Liver (tissue), 3 donors: ENCODE measurements at regions not wholly inside any gene's neighbourhood (a gene's known extent, or its start where the extent isn't known, plus 50 kb on each side); places are given as distances from the start of the nearest gene placed in this dataset.

Source experiments
- ATF3 ChIP-seq: IDR thresholded peaks from 2 replicates; pipeline ENCODE4 v1.6.1; 2016; ENCODE audit warnings: antibody characterized with exemption
- CTCF ChIP-seq: fragments of 150-350 bp; IDR thresholded peaks from 2 replicates; pipeline ENCODE4 v1.5.1; 2017; ENCODE audit warnings: improper control_type of control experiment, low read depth, low read length; ENCODE audit not compliant: missing input control
- MAX ChIP-seq: IDR thresholded peaks from 2 replicates; pipeline ENCODE4 v1.6.1; 2016; ENCODE audit warnings: antibody characterized with exemption
- REST ChIP-seq: IDR thresholded peaks from 2 replicates; pipeline ENCODE4 v1.6.1; 2016; ENCODE audit warnings: antibody characterized with exemption, mild to moderate bottlenecking
- RXRA ChIP-seq, 2 donors: IDR thresholded peaks; 2 replicates each; pipeline ENCODE4 v1.6.1; 2017 to 2018; ENCODE audit warnings: antibody characterized with exemption in 2 of 2, mild to moderate bottlenecking in 1 of 2
- SP1 ChIP-seq: IDR thresholded peaks from 2 replicates; pipeline ENCODE4 v1.6.1; 2018; ENCODE audit warnings: antibody characterized with exemption, mild to moderate bottlenecking
- TAF1 ChIP-seq: conservative IDR thresholded peaks from 2 replicates; pipeline ENCODE4 v1.6.1; 2016; ENCODE audit warnings: antibody characterized with exemption, mild to moderate bottlenecking
- YY1 ChIP-seq: IDR thresholded peaks from 2 replicates; pipeline ENCODE4 v1.6.1; 2016; ENCODE audit warnings: antibody characterized with exemption, mild to moderate bottlenecking
- donor health status: healthy.
- donor health status: healthy.

GRCh38 chr13:108409730-108410129, 140.2 kb downstream of the TNFSF13B start:
- TF ChIP-seq CTCF = no peak
- no peak for TF ChIP-seq REST
- no peak for TF ChIP-seq MAX
- no peak for TF ChIP-seq YY1
- no peak for TF ChIP-seq TAF1
- no peak for TF ChIP-seq ATF3
- no peak for TF ChIP-seq RXRA (IDR thresholded peaks at IDR 0.05)
- no peak for TF ChIP-seq SP1
